Activated CD4-positive, alpha-beta memory T cell treated with anti-CD3 and anti-CD28 coated beads for 36 hours (primary cell): ENCODE measurements at regions not wholly inside any gene's neighbourhood (a gene's known extent, or its start where the extent isn't known, plus 50 kb on each side); places are given as distances from the start of the nearest gene placed in this dataset.

Source experiments
- CTCF ChIA-PET: fragments of 350-600 bp; sonication (Branson Sonifier 250); formaldehyde crosslinking; loops from one replicate; lab custom pipeline; 2021; ENCODE audit warnings: antibody characterized with exemption, inconsistent platforms; lab: Charles Lee
- POLR2A ChIA-PET: fragments of 350-600 bp; sonication (Branson Sonifier 250); formaldehyde crosslinking; loops from one replicate; lab custom pipeline; 2021; ENCODE audit warnings: antibody characterized with exemption; lab: Charles Lee
- DNase-seq: peaks from one replicate; pipeline ENCODE4 v3.0.0-alpha.2; 2020
- H3K27ac Mint-ChIP-seq: one replicate; pipeline ENCODE4 v1.8.0; 2021; ENCODE audit warnings: mixed read lengths
- H3K27me3 Mint-ChIP-seq: one replicate; pipeline ENCODE4 v1.8.0; 2021; ENCODE audit warnings: mixed read lengths
- H3K36me3 Mint-ChIP-seq: one replicate; pipeline ENCODE4 v1.8.0; 2021; ENCODE audit warnings: mixed read lengths
- H3K4me1 Mint-ChIP-seq: one replicate; pipeline ENCODE4 v1.8.0; 2021; ENCODE audit warnings: low read depth, mixed read lengths
- H3K4me3 Mint-ChIP-seq: one replicate; pipeline ENCODE4 v1.8.0; 2021; ENCODE audit warnings: mild to moderate bottlenecking, mixed read lengths
- H3K9me3 Mint-ChIP-seq: one replicate; pipeline ENCODE4 v1.8.0; 2021; ENCODE audit warnings: mixed read lengths
- intact Hi-C: fragments of 100-400 bp; cut with micrococcal nuclease; formaldehyde crosslinking; loops from one replicate; pipeline ENCODE4 v1.15.1; 2023

- no peaks in the 10 kb centered on the region for H3K4me1 Mint-ChIP-seq
- H3K9me3 Mint-ChIP-seq: no peaks in the 10 kb centered on the region
- DNase-seq: no peak
- H3K27me3 Mint-ChIP-seq: peaks cover 1% of the 10 kb centered on the region
- H3K36me3 Mint-ChIP-seq: no peaks in the 10 kb centered on the region
- CTCF ChIA-PET: no interaction called here
- POLR2A ChIA-PET: no interaction called here
- H3K27ac Mint-ChIP-seq: no peak overlapping the region
- intact Hi-C loops: no loop called here
- H3K4me3 Mint-ChIP-seq: no peak overlapping the region
Observed at GRCh38 chr21:37967036-37967435, 50.8 kb upstream of the KCNJ6 start.

GRCh38 chr21:37968744-37969143 lies 52.5 kb upstream of the KCNJ6 start:
- POLR2A ChIA-PET: no interaction called here
- Mint-ChIP-seq H3K27me3 (peaks cover 1% of the 10 kb centered on the region), H3K27ac (no peak overlapping the region), H3K4me1 (no peaks in the 10 kb centered on the region), H3K36me3 (no peaks in the 10 kb centered on the region), H3K4me3 (no peak overlapping the region), H3K9me3 (no peaks in the 10 kb centered on the region)
- intact Hi-C loops: no loop called here
- no peak for DNase-seq
- CTCF ChIA-PET: no interaction called here

GRCh38 chr21:37970548-37970947 lies 54.3 kb upstream of the KCNJ6 start:
- POLR2A ChIA-PET: no interaction called here
- Mint-ChIP-seq H3K36me3 (no peaks in the 10 kb centered on the region), H3K27ac (no peak overlapping the region), H3K27me3 (peaks cover 3% of the 10 kb centered on the region), H3K9me3 (no peaks in the 10 kb centered on the region), H3K4me1 (no peaks in the 10 kb centered on the region), H3K4me3 (no peak overlapping the region)
- intact Hi-C loops: no loop called here
- CTCF ChIA-PET: no interaction called here
- DNase-seq: no peak

GRCh38 chr21:37971390-37971950 lies 55.2 kb upstream of the KCNJ6 start:
- Mint-ChIP-seq H3K27ac (no peak overlapping the region), H3K4me3 (no peak overlapping the region), H3K9me3 (no peaks in the 10 kb centered on the region), H3K36me3 (no peaks in the 10 kb centered on the region), H3K4me1 (no peaks in the 10 kb centered on the region), H3K27me3 (peaks cover 2% of the 10 kb centered on the region)
- POLR2A ChIA-PET: no interaction called here
- intact Hi-C loops: no loop called here
- CTCF ChIA-PET: no interaction called here
- no peak for DNase-seq

GRCh38 chr21:37974081-37974480 lies 57.8 kb upstream of the KCNJ6 start:
- Mint-ChIP-seq H3K36me3 (no peaks in the 10 kb centered on the region), H3K4me1 (no peaks in the 10 kb centered on the region), H3K27me3 (peaks cover 2% of the 10 kb centered on the region), H3K4me3 (no peak overlapping the region), H3K9me3 (no peaks in the 10 kb centered on the region), H3K27ac (no peak overlapping the region)
- intact Hi-C loops: no loop called here
- ChIA-PET CTCF (no interaction called here), POLR2A (no interaction called here)
- no peak for DNase-seq

GRCh38 chr21:37982496-37983318 lies 66.5 kb upstream of the KCNJ6 start:
- ChIA-PET POLR2A (no interaction called here), CTCF (no interaction called here)
- peaks cover 3% of the 10 kb centered on the region for H3K27me3 Mint-ChIP-seq
- DNase-seq: no peak
- no peak overlapping the region for H3K27ac Mint-ChIP-seq
- H3K4me1 Mint-ChIP-seq: no peaks in the 10 kb centered on the region
- no peaks in the 10 kb centered on the region for H3K36me3 Mint-ChIP-seq
- intact Hi-C loops: no loop called here
- no peak overlapping the region for H3K4me3 Mint-ChIP-seq
- no peaks in the 10 kb centered on the region for H3K9me3 Mint-ChIP-seq

- DNase-seq: no peak
- Mint-ChIP-seq H3K4me3 (no peak overlapping the region), H3K36me3 (no peaks in the 10 kb centered on the region), H3K27ac (no peak overlapping the region), H3K27me3 (peaks cover 3% of the 10 kb centered on the region), H3K9me3 (no peaks in the 10 kb centered on the region), H3K4me1 (no peaks in the 10 kb centered on the region)
- ChIA-PET CTCF (no interaction called here), POLR2A (no interaction called here)
- intact Hi-C loops: no loop called here
Observed at GRCh38 chr21:37983336-37984095, 67.3 kb upstream of the KCNJ6 start.

- ChIA-PET POLR2A (no interaction called here), CTCF (no interaction called here)
- no peak overlapping the region for H3K4me3 Mint-ChIP-seq
Observed at GRCh38 chr21:37984416-37984815, 68.2 kb upstream of the KCNJ6 start.

GRCh38 chr21:37986000-37986399 lies 69.7 kb upstream of the KCNJ6 start:
- ChIA-PET POLR2A (no interaction called here), CTCF (no interaction called here)
- Mint-ChIP-seq H3K4me1 (no peaks in the 10 kb centered on the region), H3K27me3 (peaks cover 8% of the 10 kb centered on the region), H3K36me3 (no peaks in the 10 kb centered on the region), H3K9me3 (no peaks in the 10 kb centered on the region), H3K4me3 (no peak overlapping the region), H3K27ac (no peak overlapping the region)
- intact Hi-C loops: no loop called here
- no peak for DNase-seq

More at GRCh38 chr21:37984416-37984815, 68.2 kb upstream of the KCNJ6 start:
- Mint-ChIP-seq H3K27ac (no peak overlapping the region), H3K27me3 (peaks cover 3% of the 10 kb centered on the region), H3K9me3 (no peaks in the 10 kb centered on the region), H3K4me1 (no peaks in the 10 kb centered on the region), H3K36me3 (no peaks in the 10 kb centered on the region)
- intact Hi-C loops: no loop called here
- DNase-seq: no peak

- CTCF ChIA-PET: no interaction called here
- POLR2A ChIA-PET: no interaction called here
- Mint-ChIP-seq H3K9me3 (no peaks in the 10 kb centered on the region), H3K36me3 (no peaks in the 10 kb centered on the region), H3K27ac (no peak overlapping the region), H3K27me3 (peaks cover 10% of the 10 kb centered on the region), H3K4me3 (no peak overlapping the region), H3K4me1 (no peaks in the 10 kb centered on the region)
- DNase-seq: no peak
- intact Hi-C loops: no loop called here
Observed at GRCh38 chr21:37986751-37987399, 70.6 kb upstream of the KCNJ6 start.

GRCh38 chr21:37987668-37988067 lies 71.4 kb upstream of the KCNJ6 start:
- Mint-ChIP-seq H3K27me3 (peaks cover 10% of the 10 kb centered on the region), H3K4me1 (no peaks in the 10 kb centered on the region), H3K4me3 (no peak overlapping the region), H3K36me3 (no peaks in the 10 kb centered on the region), H3K9me3 (no peaks in the 10 kb centered on the region), H3K27ac (no peak overlapping the region)
- ChIA-PET POLR2A (no interaction called here), CTCF (no interaction called here)
- intact Hi-C loops: no loop called here
- DNase-seq: no peak

- CTCF ChIA-PET: no interaction called here
- Mint-ChIP-seq H3K9me3 (no peaks in the 10 kb centered on the region), H3K27ac (no peak overlapping the region), H3K4me3 (no peak overlapping the region), H3K27me3 (peaks cover 10% of the 10 kb centered on the region), H3K36me3 (no peaks in the 10 kb centered on the region), H3K4me1 (no peaks in the 10 kb centered on the region)
- no peak for DNase-seq
- POLR2A ChIA-PET: no interaction called here
- intact Hi-C loops: no loop called here
Observed at GRCh38 chr21:37993071-37993470, 76.8 kb upstream of the KCNJ6 start.
